NOMO-1 treated with dmso at 0.1 percent for 144 hours (cell line): ENCODE measurements at regions not wholly inside any gene's neighbourhood (a gene's known extent, or its start where the extent isn't known, plus 50 kb on each side); places are given as distances from the start of the nearest gene placed in this dataset.
"Not testable (repeated sequence)": the region's sequence is repeated elsewhere in the genome, so short reads cannot be mapped to it uniquely, and the experiment has no call there.

ENCODE experiments used
- DNase-seq: peaks from one replicate; lab custom pipeline; 2025; ENCODE audit not compliant: unreplicated experiment; lab: John Stamatoyannopoulos, UW

GRCh38 chr3:144437989-144438388 is 466.4 kb downstream of the DIPK2A start:
- no peak for DNase-seq

GRCh38 chr3:144444061-144444460 is 472.4 kb downstream of the DIPK2A start:
- DNase-seq: no peak

- DNase-seq: no peak
These were observed 472.9 kb downstream of the DIPK2A start for GRCh38 chr3:144444546-144444945.

- no peak for DNase-seq
These were observed 484.3 kb downstream of the DIPK2A start for GRCh38 chr3:144455841-144456440.

- DNase-seq: no peak
These were observed 486.1 kb downstream of the DIPK2A start for GRCh38 chr3:144457758-144458157.

- DNase-seq: no peak
These were observed 486.7 kb downstream of the DIPK2A start for GRCh38 chr3:144458283-144458682.

GRCh38 chr3:144462337-144462736 is 490.7 kb downstream of the DIPK2A start:
- no peak for DNase-seq

GRCh38 chr3:144463911-144464310 is 492.3 kb downstream of the DIPK2A start:
- DNase-seq: no peak

GRCh38 chr3:144466114-144466513 is 494.5 kb downstream of the DIPK2A start:
- no peak for DNase-seq

- no peak for DNase-seq
These were observed 494.9 kb downstream of the DIPK2A start for GRCh38 chr3:144466540-144466939.

- no peak for DNase-seq
These were observed 499.0 kb downstream of the DIPK2A start for GRCh38 chr3:144470666-144471065.

- no peak for DNase-seq
These were observed 506.0 kb downstream of the DIPK2A start for GRCh38 chr3:144477593-144477992.

GRCh38 chr3:144480416-144480919 is 508.8 kb downstream of the DIPK2A start:
- no peak for DNase-seq

GRCh38 chr3:144482876-144483275 is 511.3 kb downstream of the DIPK2A start:
- no peak for DNase-seq

GRCh38 chr3:144487011-144487410 is 515.4 kb downstream of the DIPK2A start:
- no peak for DNase-seq

- DNase-seq: no peak
These were observed 517.3 kb downstream of the DIPK2A start for GRCh38 chr3:144488927-144489326.

- no peak for DNase-seq
These were observed 519.7 kb downstream of the DIPK2A start for GRCh38 chr3:144491333-144491732.

GRCh38 chr3:144494651-144495050 is 523.0 kb downstream of the DIPK2A start:
- DNase-seq: not testable (repeated sequence)

- no peak for DNase-seq
These were observed 524.7 kb downstream of the DIPK2A start for GRCh38 chr3:144496141-144496835.

GRCh38 chr3:144497452-144497851 is 525.8 kb downstream of the DIPK2A start:
- DNase-seq: no peak

- DNase-seq: no peak
These were observed 527.6 kb downstream of the DIPK2A start for GRCh38 chr3:144499001-144499930.

- no peak for DNase-seq
These were observed 529.8 kb downstream of the DIPK2A start for GRCh38 chr3:144501467-144501866.
